Cardiac muscle cell (in vitro differentiated cells and primary cell): ENCODE measurements at regions not wholly inside any gene's neighbourhood (a gene's known extent, or its start where the extent isn't known, plus 50 kb on each side); places are given as distances from the start of the nearest gene placed in this dataset.

Experiments used
- DNase-seq, 2 donors: peaks; one replicate each; pipeline versions ENCODE4 v3.0.0 to v3.0.0-alpha.2; 2010 to 2017; ENCODE audit warnings: low read depth in 1 of 2, low spot score in 1 of 2
- H3K27ac ChIP-seq: fragments of 200-600 bp; sonication (generic); 2 replicates; pipeline ENCODE4 v1.5.1; 2016
- H3K27me3 ChIP-seq: fragments of 200-600 bp; sonication (generic); 2 replicates; pipeline ENCODE4 v1.6.0; 2016; ENCODE audit warnings: control low read depth
- H3K36me3 ChIP-seq: fragments of 200-600 bp; sonication (generic); 2 replicates; pipeline ENCODE4 v1.5.1; 2016; ENCODE audit warnings: control low read depth
- H3K4me1 ChIP-seq: fragments of 200-600 bp; sonication (generic); 2 replicates; pipeline ENCODE4 v1.8.1; 2017; ENCODE audit warnings: low read depth, mild to moderate bottlenecking, mixed run types
- H3K4me3 ChIP-seq: fragments of 200-600 bp; sonication (generic); 2 replicates; pipeline ENCODE4 v1.5.1; 2016; ENCODE audit warnings: mild to moderate bottlenecking
- H3K9me3 ChIP-seq: fragments of 200-600 bp; sonication (generic); 2 replicates; pipeline ENCODE4 v1.5.1; 2017; ENCODE audit warnings: low read depth, mild to moderate bottlenecking, control low read depth
- CTCF ChIP-seq: IDR thresholded peaks from 2 replicates; pipeline ENCODE4 v1.5.1; 2012; ENCODE audit warnings: low read depth, mild to moderate bottlenecking, low read length

GRCh38 chr1:222018041-222018440 is 276.2 kb upstream of the DUSP10 start:
- no peak for DNase-seq
- Histone ChIP-seq H3K4me3 (no peak overlapping the region), H3K36me3 (no peaks in the 10 kb centered on the region)

GRCh38 chr1:222015686-222016085 is 273.8 kb upstream of the DUSP10 start:
- H3K9me3 ChIP-seq = no peaks in the 10 kb centered on the region
- H3K27me3 ChIP-seq = no peaks in the 10 kb centered on the region
- DNase-seq = no peak
- no peak for TF ChIP-seq CTCF
- no peak overlapping the region for H3K27ac ChIP-seq
- H3K4me1 ChIP-seq = peaks cover 7% of the 10 kb centered on the region
- no peak overlapping the region for H3K4me3 ChIP-seq
- H3K36me3 ChIP-seq = no peaks in the 10 kb centered on the region

More at GRCh38 chr1:222018041-222018440, 276.2 kb upstream of the DUSP10 start:
- no peak overlapping the region for H3K27ac ChIP-seq
- no peaks in the 10 kb centered on the region for H3K27me3 ChIP-seq
- TF ChIP-seq CTCF = no peak
- H3K4me1 ChIP-seq = no peaks in the 10 kb centered on the region
- H3K9me3 ChIP-seq = no peaks in the 10 kb centered on the region

GRCh38 chr1:222014001-222014400 is 272.1 kb upstream of the DUSP10 start:
- no peaks in the 10 kb centered on the region for H3K9me3 ChIP-seq
- no peaks in the 10 kb centered on the region for H3K36me3 ChIP-seq
- DNase-seq = no peak
- H3K27me3 ChIP-seq = no peaks in the 10 kb centered on the region
- H3K27ac ChIP-seq = no peak overlapping the region
- no peak overlapping the region for H3K4me3 ChIP-seq
- H3K4me1 ChIP-seq = peaks cover 7% of the 10 kb centered on the region
- TF ChIP-seq CTCF = no peak

- no peaks in the 10 kb centered on the region for H3K9me3 ChIP-seq
- no peaks in the 10 kb centered on the region for H3K36me3 ChIP-seq
- no peak for DNase-seq
- TF ChIP-seq CTCF = no peak
- no peaks in the 10 kb centered on the region for H3K27me3 ChIP-seq
- peaks cover 7% of the 10 kb centered on the region for H3K4me1 ChIP-seq
- H3K27ac ChIP-seq = no peak overlapping the region
- H3K4me3 ChIP-seq = no peak overlapping the region
Observed at GRCh38 chr1:222012816-222013215, 270.9 kb upstream of the DUSP10 start.

GRCh38 chr1:222010306-222010705 is 268.4 kb upstream of the DUSP10 start:
- Histone ChIP-seq H3K4me3 (no peak overlapping the region), H3K27ac (no peak overlapping the region), H3K27me3 (no peaks in the 10 kb centered on the region), H3K9me3 (no peaks in the 10 kb centered on the region), H3K4me1 (peaks cover 7% of the 10 kb centered on the region), H3K36me3 (no peaks in the 10 kb centered on the region)
- TF ChIP-seq CTCF = no peak
- DNase-seq = no peak
